ENCODE measurements at regions not wholly inside any gene's neighbourhood (a gene's known extent, or its start where the extent isn't known, plus 50 kb on each side); places are given as distances from the start of the nearest gene placed in this dataset.

DNA sequence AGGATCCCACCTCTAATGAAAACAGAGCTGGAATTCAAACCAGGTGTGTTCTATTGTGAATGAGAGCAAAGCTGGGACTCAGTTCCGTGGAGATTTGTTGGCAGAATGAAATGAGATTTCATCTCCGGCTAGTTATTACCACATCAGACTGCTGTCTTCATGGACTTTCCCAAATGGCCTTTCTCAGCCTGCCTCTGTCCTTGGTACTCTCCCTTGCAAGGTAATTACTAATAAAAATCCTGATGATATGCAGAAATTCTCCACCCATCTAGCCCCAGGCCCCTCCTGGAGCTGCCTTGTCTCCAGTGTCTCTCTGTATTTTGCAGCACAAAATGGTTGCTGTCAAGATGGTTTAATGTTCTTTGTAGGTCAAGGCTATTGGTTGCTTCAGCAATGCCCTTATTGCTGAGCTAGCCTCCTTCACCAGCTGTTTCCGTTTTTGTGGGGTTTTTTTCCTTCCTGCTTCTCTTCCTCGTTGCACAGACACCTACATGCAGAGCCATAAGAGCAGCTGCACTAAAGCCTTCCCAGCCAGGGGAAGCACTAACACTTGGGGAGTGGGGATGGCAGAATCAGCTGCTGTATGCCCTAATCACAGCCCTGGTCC lies 185.0 kb upstream of the GHITM start:
- no peak overlapping the region for H3K4me3 ChIP-seq (ENCODE audit: insufficient read depth, low read depth, low read length, poor library complexity, severe bottlenecking)
- H3K36me3 ChIP-seq (ENCODE audit: control insufficient read depth, insufficient read depth, low read length): no peaks in the 10 kb centered on the region
- DNase-seq: no peak
- no peak overlapping the region for H3K27ac ChIP-seq (ENCODE audit: insufficient read depth, low read length, poor library complexity, severe bottlenecking)
- H3K27me3 ChIP-seq (replicated peaks; ENCODE audit: control insufficient read depth, insufficient read depth, low read length, poor library complexity, severe bottlenecking): no peaks in the 10 kb centered on the region
- H3K4me1 ChIP-seq (ENCODE audit: control insufficient read depth, insufficient read depth, low read length, poor library complexity, severe bottlenecking): no peaks in the 10 kb centered on the region
- no peaks in the 10 kb centered on the region for H3K9me3 ChIP-seq (ENCODE audit: control insufficient read depth, low read length)

GRCh38 chr10:83955406-83955805 lies 183.9 kb upstream of the GHITM start:
- DNase-seq: no peak
- Histone ChIP-seq H3K27ac (ENCODE audit: insufficient read depth, low read length, poor library complexity, severe bottlenecking) (no peak overlapping the region), H3K36me3 (ENCODE audit: control insufficient read depth, insufficient read depth, low read length) (no peaks in the 10 kb centered on the region), H3K9me3 (ENCODE audit: control insufficient read depth, low read length) (no peaks in the 10 kb centered on the region), H3K4me3 (ENCODE audit: insufficient read depth, low read depth, low read length, poor library complexity, severe bottlenecking) (no peak overlapping the region), H3K4me1 (ENCODE audit: control insufficient read depth, insufficient read depth, low read length, poor library complexity, severe bottlenecking) (no peaks in the 10 kb centered on the region), H3K27me3 (replicated peaks; ENCODE audit: control insufficient read depth, insufficient read depth, low read length, poor library complexity, severe bottlenecking) (no peaks in the 10 kb centered on the region)

GRCh38 chr10:83957168-83957947 lies 182.0 kb upstream of the GHITM start:
- Histone ChIP-seq H3K4me1 (ENCODE audit: control insufficient read depth, insufficient read depth, low read length, poor library complexity, severe bottlenecking) (no peaks in the 10 kb centered on the region), H3K27ac (ENCODE audit: insufficient read depth, low read length, poor library complexity, severe bottlenecking) (no peak overlapping the region), H3K4me3 (ENCODE audit: insufficient read depth, low read depth, low read length, poor library complexity, severe bottlenecking) (no peak overlapping the region), H3K36me3 (ENCODE audit: control insufficient read depth, insufficient read depth, low read length) (no peaks in the 10 kb centered on the region), H3K27me3 (replicated peaks; ENCODE audit: control insufficient read depth, insufficient read depth, low read length, poor library complexity, severe bottlenecking) (no peaks in the 10 kb centered on the region), H3K9me3 (ENCODE audit: control insufficient read depth, low read length) (no peaks in the 10 kb centered on the region)
- DNase-seq: no peak

GRCh38 chr10:83959328-83959727 lies 180.0 kb upstream of the GHITM start:
- H3K27me3 ChIP-seq (replicated peaks; ENCODE audit: control insufficient read depth, insufficient read depth, low read length, poor library complexity, severe bottlenecking): no peaks in the 10 kb centered on the region
- no peak overlapping the region for H3K27ac ChIP-seq (ENCODE audit: insufficient read depth, low read length, poor library complexity, severe bottlenecking)
- H3K9me3 ChIP-seq (ENCODE audit: control insufficient read depth, low read length): no peaks in the 10 kb centered on the region
- H3K4me3 ChIP-seq (ENCODE audit: insufficient read depth, low read depth, low read length, poor library complexity, severe bottlenecking): no peak overlapping the region
- DNase-seq: no peak
- no peaks in the 10 kb centered on the region for H3K36me3 ChIP-seq (ENCODE audit: control insufficient read depth, insufficient read depth, low read length)
- no peaks in the 10 kb centered on the region for H3K4me1 ChIP-seq (ENCODE audit: control insufficient read depth, insufficient read depth, low read length, poor library complexity, severe bottlenecking)

DNA sequence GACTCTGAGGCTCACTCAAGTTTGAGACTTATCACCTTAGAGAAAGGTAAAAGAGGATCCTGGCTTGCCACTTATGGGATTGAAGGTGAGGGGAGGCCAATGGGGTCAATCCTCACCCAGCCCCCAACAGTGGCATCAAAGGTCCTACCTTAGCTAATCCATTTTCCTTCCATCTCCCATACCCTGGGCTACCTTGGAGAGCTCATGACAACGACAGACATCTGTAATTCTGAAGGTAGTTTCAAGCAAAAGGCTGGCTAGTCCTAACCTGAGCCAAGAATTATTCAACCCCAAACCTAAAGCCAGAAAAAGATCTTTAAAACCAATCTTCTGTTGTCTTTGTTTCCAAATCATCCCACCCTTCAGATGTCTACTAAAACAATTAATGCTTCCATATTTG lies 179.2 kb upstream of the GHITM start:
- no peak for DNase-seq
- Histone ChIP-seq H3K9me3 (ENCODE audit: control insufficient read depth, low read length) (no peaks in the 10 kb centered on the region), H3K27ac (ENCODE audit: insufficient read depth, low read length, poor library complexity, severe bottlenecking) (no peak overlapping the region)

GRCh38 chr10:83961620-83962019 lies 177.7 kb upstream of the GHITM start:
- no peak overlapping the region for H3K27ac ChIP-seq (ENCODE audit: insufficient read depth, low read length, poor library complexity, severe bottlenecking)
- H3K36me3 ChIP-seq (ENCODE audit: control insufficient read depth, insufficient read depth, low read length): no peaks in the 10 kb centered on the region
- no peaks in the 10 kb centered on the region for H3K4me1 ChIP-seq (ENCODE audit: control insufficient read depth, insufficient read depth, low read length, poor library complexity, severe bottlenecking)
- H3K9me3 ChIP-seq (ENCODE audit: control insufficient read depth, low read length): no peaks in the 10 kb centered on the region
- H3K27me3 ChIP-seq (replicated peaks; ENCODE audit: control insufficient read depth, insufficient read depth, low read length, poor library complexity, severe bottlenecking): no peaks in the 10 kb centered on the region
- DNase-seq: no peak
- no peak overlapping the region for H3K4me3 ChIP-seq (ENCODE audit: insufficient read depth, low read depth, low read length, poor library complexity, severe bottlenecking)

More for the DNA sequence above, 179.2 kb upstream of the GHITM start:
- Histone ChIP-seq H3K4me1 (ENCODE audit: control insufficient read depth, insufficient read depth, low read length, poor library complexity, severe bottlenecking) (no peaks in the 10 kb centered on the region), H3K36me3 (ENCODE audit: control insufficient read depth, insufficient read depth, low read length) (no peaks in the 10 kb centered on the region), H3K27me3 (replicated peaks; ENCODE audit: control insufficient read depth, insufficient read depth, low read length, poor library complexity, severe bottlenecking) (no peaks in the 10 kb centered on the region), H3K4me3 (ENCODE audit: insufficient read depth, low read depth, low read length, poor library complexity, severe bottlenecking) (no peak overlapping the region)

- Histone ChIP-seq H3K4me3 (ENCODE audit: insufficient read depth, low read depth, low read length, poor library complexity, severe bottlenecking) (no peak overlapping the region), H3K27ac (ENCODE audit: insufficient read depth, low read length, poor library complexity, severe bottlenecking) (no peak overlapping the region), H3K36me3 (ENCODE audit: control insufficient read depth, insufficient read depth, low read length) (no peaks in the 10 kb centered on the region), H3K27me3 (replicated peaks; ENCODE audit: control insufficient read depth, insufficient read depth, low read length, poor library complexity, severe bottlenecking) (no peaks in the 10 kb centered on the region), H3K4me1 (ENCODE audit: control insufficient read depth, insufficient read depth, low read length, poor library complexity, severe bottlenecking) (no peaks in the 10 kb centered on the region), H3K9me3 (ENCODE audit: control insufficient read depth, low read length) (no peaks in the 10 kb centered on the region)
- DNase-seq: no peak
Measured at GRCh38 chr10:83963446-83963845, 175.9 kb upstream of the GHITM start.

- Histone ChIP-seq H3K27me3 (replicated peaks; ENCODE audit: control insufficient read depth, insufficient read depth, low read length, poor library complexity, severe bottlenecking) (no peaks in the 10 kb centered on the region), H3K4me1 (ENCODE audit: control insufficient read depth, insufficient read depth, low read length, poor library complexity, severe bottlenecking) (no peaks in the 10 kb centered on the region), H3K9me3 (ENCODE audit: control insufficient read depth, low read length) (no peaks in the 10 kb centered on the region), H3K36me3 (ENCODE audit: control insufficient read depth, insufficient read depth, low read length) (no peaks in the 10 kb centered on the region), H3K27ac (ENCODE audit: insufficient read depth, low read length, poor library complexity, severe bottlenecking) (no peak overlapping the region), H3K4me3 (ENCODE audit: insufficient read depth, low read depth, low read length, poor library complexity, severe bottlenecking) (no peak overlapping the region)
- no peak for DNase-seq
Measured at GRCh38 chr10:83965473-83965872, 173.8 kb upstream of the GHITM start.

DNA sequence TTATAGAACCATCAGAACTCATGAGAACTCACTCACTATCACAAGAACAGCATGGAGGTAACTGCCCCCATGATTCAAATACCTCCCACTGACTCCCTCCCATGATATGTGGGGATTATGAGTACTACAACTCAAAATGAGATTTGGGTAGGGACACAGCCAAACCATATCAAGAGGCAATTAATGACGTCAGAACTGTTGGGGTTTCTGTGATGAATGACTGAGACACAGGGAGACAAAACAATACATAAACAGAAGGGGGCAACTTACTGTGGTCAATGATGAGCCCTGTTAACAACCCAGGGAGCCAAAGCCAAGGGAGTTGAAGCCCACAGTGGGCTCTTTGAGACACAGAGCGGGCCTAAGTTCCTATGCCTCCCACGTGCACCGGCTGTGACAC lies 171.3 kb upstream of the GHITM start:
- Histone ChIP-seq H3K27me3 (replicated peaks; ENCODE audit: control insufficient read depth, insufficient read depth, low read length, poor library complexity, severe bottlenecking) (no peaks in the 10 kb centered on the region), H3K36me3 (ENCODE audit: control insufficient read depth, insufficient read depth, low read length) (no peaks in the 10 kb centered on the region), H3K4me1 (ENCODE audit: control insufficient read depth, insufficient read depth, low read length, poor library complexity, severe bottlenecking) (no peaks in the 10 kb centered on the region), H3K9me3 (ENCODE audit: control insufficient read depth, low read length) (no peaks in the 10 kb centered on the region), H3K27ac (ENCODE audit: insufficient read depth, low read length, poor library complexity, severe bottlenecking) (no peak overlapping the region), H3K4me3 (ENCODE audit: insufficient read depth, low read depth, low read length, poor library complexity, severe bottlenecking) (no peak overlapping the region)
- DNase-seq: no peak

- H3K9me3 ChIP-seq (ENCODE audit: control insufficient read depth, low read length): no peaks in the 10 kb centered on the region
- no peak overlapping the region for H3K4me3 ChIP-seq (ENCODE audit: insufficient read depth, low read depth, low read length, poor library complexity, severe bottlenecking)
- no peaks in the 10 kb centered on the region for H3K36me3 ChIP-seq (ENCODE audit: control insufficient read depth, insufficient read depth, low read length)
- H3K27ac ChIP-seq (ENCODE audit: insufficient read depth, low read length, poor library complexity, severe bottlenecking): no peak overlapping the region
- no peaks in the 10 kb centered on the region for H3K27me3 ChIP-seq (replicated peaks; ENCODE audit: control insufficient read depth, insufficient read depth, low read length, poor library complexity, severe bottlenecking)
- DNase-seq: no peak
- no peaks in the 10 kb centered on the region for H3K4me1 ChIP-seq (ENCODE audit: control insufficient read depth, insufficient read depth, low read length, poor library complexity, severe bottlenecking)
Measured at GRCh38 chr10:83978681-83979383, 160.5 kb upstream of the GHITM start.

Measured in effector memory CD4-positive, alpha-beta T cell (primary cell).